ENCODE measurements at regions not wholly inside any gene's neighbourhood (a gene's known extent, or its start where the extent isn't known, plus 50 kb on each side); places are given as distances from the start of the nearest gene placed in this dataset.

- dilution Hi-C loops (cut with MboI; ENCODE audit: extremely low pct_ligation_motif_present, low sequenced_read_pairs) = no loop called here
Observed at GRCh38 chr3:28122227-28122626, 119.2 kb upstream of the CMC1 start.

GRCh38 chr3:28124882-28125281 is 116.5 kb upstream of the CMC1 start:
- Histone ChIP-seq H3K36me3 (ENCODE audit: control insufficient read depth in 2 of 2, extremely low read depth in 1 of 2, insufficient read depth in 2 of 2, low read length in 2 of 2) (no peaks in the 10 kb centered on the region), H3K9me1 (ENCODE audit: control insufficient read depth, extremely low read depth, insufficient read depth, low read length) (no peaks in the 10 kb centered on the region), H3K4me3 (ENCODE audit: control insufficient read depth in 2 of 3, extremely low read depth in 1 of 3, insufficient read depth in 2 of 3, low read depth in 1 of 3, low read length in 3 of 3) (no peak overlapping the region), H3K9me3 (ENCODE audit: control insufficient read depth, low read depth, low read length) (no peaks in the 10 kb centered on the region), H4K20me1 (ENCODE audit: control insufficient read depth, extremely low read depth, insufficient read depth, low read length) (no peaks in the 10 kb centered on the region), H3K27ac (ENCODE audit: control insufficient read depth, insufficient read depth, low read length) (no peak overlapping the region), H3K79me2 (ENCODE audit: control insufficient read depth, insufficient read depth, low read length) (no peaks in the 10 kb centered on the region), H3K4me2 (ENCODE audit: control insufficient read depth, extremely low read depth, insufficient read depth, low read depth, low read length) (no peak overlapping the region), H2AFZ (ENCODE audit: control insufficient read depth, low read length) (no peak overlapping the region), H3K9ac (ENCODE audit: control insufficient read depth, extremely low read depth, insufficient read depth, low read length) (no peak overlapping the region), H3K27me3 (ENCODE audit: control insufficient read depth, extremely low read depth, insufficient read depth, low read length) (no peaks in the 10 kb centered on the region), H3K4me1 (ENCODE audit: control insufficient read depth, extremely low read depth, insufficient read depth, low read length) (no peaks in the 10 kb centered on the region)
- dilution Hi-C loops (cut with MboI; ENCODE audit: extremely low pct_ligation_motif_present, low sequenced_read_pairs) = no loop called here
- TF ChIP-seq EZH2 (IDR thresholded peaks at IDR 0.05; ENCODE audit: low read length) (no peak), CTCF (optimal IDR thresholded peaks at IDR 0.05 in 1 of 3, IDR thresholded peaks at IDR 0.05 in 1 of 3, conservative IDR thresholded peaks at IDR 0.05 in 1 of 3; ENCODE audit: extremely low read depth in 1 of 3, insufficient read depth in 2 of 3, low read length in 3 of 3) (no peak)
- FAIRE-seq (no peak), DNase-seq (ENCODE audit: low read depth, low spot score) (no peak)

More at GRCh38 chr3:28122227-28122626, 119.2 kb upstream of the CMC1 start:
- Histone ChIP-seq H3K9me1 (ENCODE audit: control insufficient read depth, extremely low read depth, insufficient read depth, low read length) (no peaks in the 10 kb centered on the region), H3K27me3 (ENCODE audit: control insufficient read depth, extremely low read depth, insufficient read depth, low read length) (no peaks in the 10 kb centered on the region), H3K27ac (ENCODE audit: control insufficient read depth, insufficient read depth, low read length) (no peak overlapping the region), H4K20me1 (ENCODE audit: control insufficient read depth, extremely low read depth, insufficient read depth, low read length) (no peaks in the 10 kb centered on the region), H2AFZ (ENCODE audit: control insufficient read depth, low read length) (no peak overlapping the region), H3K9ac (ENCODE audit: control insufficient read depth, extremely low read depth, insufficient read depth, low read length) (no peak overlapping the region), H3K4me3 (ENCODE audit: control insufficient read depth in 2 of 3, extremely low read depth in 1 of 3, insufficient read depth in 2 of 3, low read depth in 1 of 3, low read length in 3 of 3) (no peak overlapping the region), H3K4me1 (ENCODE audit: control insufficient read depth, extremely low read depth, insufficient read depth, low read length) (no peaks in the 10 kb centered on the region), H3K4me2 (ENCODE audit: control insufficient read depth, extremely low read depth, insufficient read depth, low read depth, low read length) (no peak overlapping the region), H3K9me3 (ENCODE audit: control insufficient read depth, low read depth, low read length) (no peaks in the 10 kb centered on the region), H3K79me2 (ENCODE audit: control insufficient read depth, insufficient read depth, low read length) (no peaks in the 10 kb centered on the region), H3K36me3 (ENCODE audit: control insufficient read depth in 2 of 2, extremely low read depth in 1 of 2, insufficient read depth in 2 of 2, low read length in 2 of 2) (no peaks in the 10 kb centered on the region)
- TF ChIP-seq EZH2 (IDR thresholded peaks at IDR 0.05; ENCODE audit: low read length) = no peak
- no peak for TF ChIP-seq CTCF (optimal IDR thresholded peaks at IDR 0.05 in 1 of 3, IDR thresholded peaks at IDR 0.05 in 1 of 3, conservative IDR thresholded peaks at IDR 0.05 in 1 of 3; ENCODE audit: extremely low read depth in 1 of 3, insufficient read depth in 2 of 3, low read length in 3 of 3)
- FAIRE-seq = no peak
- DNase-seq (ENCODE audit: low read depth, low spot score) = no peak

Measured in keratinocyte (primary cell).